Cardiac fibroblast (primary cell): ENCODE measurements at regions not wholly inside any gene's neighbourhood (a gene's known extent, or its start where the extent isn't known, plus 50 kb on each side); places are given as distances from the start of the nearest gene placed in this dataset.
A peak's percentile ranks its signal among the peaks of the same experiment; 100 is the strongest.

Experiments used
- DNase-seq, 2 donors: peaks; one replicate each; pipeline versions ENCODE4 v3.0.0 to v3.0.0-alpha.2; 2010; ENCODE audit warnings: low read depth in 2 of 2
- H3K4me3 ChIP-seq, 2 donors: replicated peaks in 1 of 2; 1 replicate in 1 of 2; 2 replicates in 1 of 2; pipeline ENCODE4 v1.5.1; 2011; ENCODE audit warnings: low read depth in 2 of 2, low read length in 2 of 2, mild to moderate bottlenecking in 2 of 2, moderate library complexity in 1 of 2
- CTCF ChIP-seq: IDR thresholded peaks from one replicate; pipeline ENCODE4 v1.5.1; 2011; ENCODE audit warnings: low read depth, mild to moderate bottlenecking, low read length, inconsistent platforms

DNA sequence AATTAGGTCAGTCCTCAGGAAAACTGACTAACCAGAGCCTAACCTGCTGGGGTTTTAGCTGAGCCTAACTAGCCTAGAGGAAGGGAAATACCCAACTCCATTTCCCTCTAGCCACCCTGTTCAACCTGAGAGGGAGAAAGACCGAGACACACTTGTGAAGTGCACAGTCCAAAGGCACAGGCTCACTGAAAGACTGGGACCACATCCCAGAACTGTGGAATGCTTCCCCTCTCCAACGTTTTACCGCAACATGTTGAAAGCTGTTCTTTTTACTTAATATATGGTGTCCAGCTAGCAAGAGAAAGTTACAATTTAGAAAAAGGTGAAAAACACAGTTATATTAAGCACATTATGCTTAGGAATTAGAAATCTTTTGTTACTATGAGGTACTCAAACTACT lies 76.8 kb upstream of the SIMC1 start:
- peak in 1 of 2 donors; percentile 31 for DNase-seq
- no peak for TF ChIP-seq CTCF
- no peak overlapping the region for H3K4me3 ChIP-seq

- H3K4me3 ChIP-seq: no peak overlapping the region
- peak in 1 of 2 donors; percentile 20 for DNase-seq
- TF ChIP-seq CTCF: no peak
Measured at GRCh38 chr5:176162198-176162597, 76.0 kb upstream of the SIMC1 start.

DNA sequence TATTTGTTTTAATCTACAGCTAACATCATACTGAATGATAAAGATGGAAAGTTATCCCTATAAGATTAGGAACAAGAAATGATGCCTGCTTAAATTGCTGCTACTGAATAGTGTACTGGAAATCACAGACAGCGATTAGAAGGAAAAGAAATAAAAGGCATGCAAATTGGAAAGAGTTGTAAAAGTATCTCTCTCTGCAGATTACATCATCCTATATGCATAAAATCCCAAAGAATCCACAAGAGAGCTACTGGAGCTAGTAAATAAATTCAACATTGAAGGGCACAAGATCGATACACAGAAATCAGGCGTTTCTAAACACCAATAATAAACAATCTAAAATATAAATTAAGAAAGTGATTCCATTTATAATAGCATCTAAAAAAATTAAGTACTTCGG lies 75.3 kb upstream of the SIMC1 start:
- DNase-seq: no peak
- TF ChIP-seq CTCF: no peak
- no peak overlapping the region for H3K4me3 ChIP-seq

- no peak for TF ChIP-seq CTCF
- DNase-seq: peak in 1 of 2 donors; percentile 33
- H3K4me3 ChIP-seq: no peak overlapping the region
Measured at GRCh38 chr5:176166427-176166826, 71.8 kb upstream of the SIMC1 start.

GRCh38 chr5:176167800-176168199 lies 70.4 kb upstream of the SIMC1 start:
- H3K4me3 ChIP-seq: no peak overlapping the region
- DNase-seq: peak in 1 of 2 donors; percentile 9
- no peak for TF ChIP-seq CTCF

DNA sequence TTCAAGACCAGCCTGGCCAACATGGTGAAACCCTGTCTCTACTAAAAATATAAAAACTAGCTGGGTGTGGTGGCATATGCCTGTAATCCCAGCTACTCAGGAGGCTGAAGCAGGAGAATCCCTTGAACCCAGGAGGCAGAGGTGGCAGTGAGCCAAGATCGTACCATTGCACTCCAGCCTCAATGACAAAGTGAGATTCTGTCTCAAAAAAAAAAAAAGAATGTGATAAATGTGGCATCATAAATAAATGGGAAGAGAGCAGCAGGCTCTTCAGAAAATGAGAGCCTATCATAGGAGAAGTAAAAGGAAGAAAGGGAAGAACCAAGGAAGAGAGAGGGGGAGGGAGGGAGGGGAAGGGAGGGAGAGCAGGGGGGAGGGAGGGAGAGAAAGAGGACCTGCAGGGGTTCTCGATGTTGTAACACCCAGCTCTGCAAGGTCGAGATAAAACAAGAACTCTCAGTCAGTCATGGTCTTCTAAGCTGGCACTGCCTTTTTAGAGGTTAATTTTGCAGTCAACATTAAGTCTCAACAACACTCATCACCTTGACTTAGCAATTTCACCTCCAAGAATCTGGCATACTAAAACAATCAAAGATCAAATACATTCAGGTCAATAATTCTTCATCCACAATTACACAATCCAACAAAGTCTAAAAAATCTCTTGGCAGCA lies 68.7 kb upstream of the SIMC1 start:
- DNase-seq: no peak
- TF ChIP-seq CTCF: no peak
- H3K4me3 ChIP-seq: no peak overlapping the region

GRCh38 chr5:176170084-176170483 lies 68.1 kb upstream of the SIMC1 start:
- DNase-seq: no peak
- no peak for TF ChIP-seq CTCF
- H3K4me3 ChIP-seq: no peak overlapping the region
